ENCODE measurements at regions not wholly inside any gene's neighbourhood (a gene's known extent, or its start where the extent isn't known, plus 50 kb on each side); places are given as distances from the start of the nearest gene placed in this dataset.

GRCh38 chr2:234357666-234358065, 139.2 kb downstream of the ARL4C start:
- no peak for DNase-seq (ENCODE audit: low read depth in 2 of 2)
- no peak overlapping the region for H3K9ac ChIP-seq (ENCODE audit: insufficient read depth, low read length)
- H3K79me2 ChIP-seq (ENCODE audit: control insufficient read depth, insufficient read depth, low read length) = no peaks in the 10 kb centered on the region
- H3K36me3 ChIP-seq (ENCODE audit: control insufficient read depth, insufficient read depth, low read length) = no peaks in the 10 kb centered on the region
- H3K9me3 ChIP-seq (ENCODE audit: control insufficient read depth, insufficient read depth, low read depth, low read length) = no peaks in the 10 kb centered on the region
- H3K27me3 ChIP-seq (ENCODE audit: control insufficient read depth, insufficient read depth, low read length) = no peaks in the 10 kb centered on the region
- no peak overlapping the region for H2AFZ ChIP-seq (ENCODE audit: low read length)
- TF ChIP-seq EZH2 (IDR thresholded peaks at IDR 0.05; ENCODE audit: low read length, missing control alignments) (no peak), CTCF (conservative IDR thresholded peaks at IDR 0.05 in 1 of 2, IDR thresholded peaks at IDR 0.05 in 1 of 2; ENCODE audit: low read depth in 1 of 2, low read length in 2 of 2) (no peak)
- no peaks in the 10 kb centered on the region for H4K20me1 ChIP-seq (ENCODE audit: control insufficient read depth, extremely low read depth, insufficient read depth, low read length)
- H3K4me2 ChIP-seq (ENCODE audit: extremely low read depth, insufficient read depth, low read length) = no peak overlapping the region
- no peaks in the 10 kb centered on the region for H3K4me1 ChIP-seq (ENCODE audit: control insufficient read depth, extremely low read depth, insufficient read depth, low read length)
- H3K27ac ChIP-seq (ENCODE audit: insufficient read depth, low read length) = no peak overlapping the region
- H3K4me3 ChIP-seq (replicated peaks in 1 of 4; ENCODE audit: control extremely low read depth in 1 of 4, insufficient read depth in 1 of 4, low read depth in 3 of 4, low read length in 4 of 4) = no peak overlapping the region

GRCh38 chr2:234355808-234356365, 141.0 kb downstream of the ARL4C start:
- Histone ChIP-seq H2AFZ (ENCODE audit: low read length) (no peak overlapping the region), H3K79me2 (ENCODE audit: control insufficient read depth, insufficient read depth, low read length) (no peaks in the 10 kb centered on the region), H3K9me3 (ENCODE audit: control insufficient read depth, insufficient read depth, low read depth, low read length) (no peaks in the 10 kb centered on the region), H3K27ac (ENCODE audit: insufficient read depth, low read length) (no peak overlapping the region), H3K27me3 (ENCODE audit: control insufficient read depth, insufficient read depth, low read length) (no peaks in the 10 kb centered on the region), H3K4me3 (replicated peaks in 1 of 4; ENCODE audit: control extremely low read depth in 1 of 4, insufficient read depth in 1 of 4, low read depth in 3 of 4, low read length in 4 of 4) (no peak overlapping the region), H3K4me2 (ENCODE audit: extremely low read depth, insufficient read depth, low read length) (no peak overlapping the region), H4K20me1 (ENCODE audit: control insufficient read depth, extremely low read depth, insufficient read depth, low read length) (no peaks in the 10 kb centered on the region), H3K36me3 (ENCODE audit: control insufficient read depth, insufficient read depth, low read length) (no peaks in the 10 kb centered on the region), H3K4me1 (ENCODE audit: control insufficient read depth, extremely low read depth, insufficient read depth, low read length) (no peaks in the 10 kb centered on the region), H3K9ac (ENCODE audit: insufficient read depth, low read length) (no peak overlapping the region)
- TF ChIP-seq EZH2 (IDR thresholded peaks at IDR 0.05; ENCODE audit: low read length, missing control alignments) (no peak), CTCF (conservative IDR thresholded peaks at IDR 0.05 in 1 of 2, IDR thresholded peaks at IDR 0.05 in 1 of 2; ENCODE audit: low read depth in 1 of 2, low read length in 2 of 2) (no peak)
- no peak for DNase-seq (ENCODE audit: low read depth in 2 of 2)

GRCh38 chr2:234355021-234355720, 141.7 kb downstream of the ARL4C start:
- no peak overlapping the region for H3K4me3 ChIP-seq (replicated peaks in 1 of 4; ENCODE audit: control extremely low read depth in 1 of 4, insufficient read depth in 1 of 4, low read depth in 3 of 4, low read length in 4 of 4)
- DNase-seq (ENCODE audit: low read depth in 2 of 2) = no peak
- no peak overlapping the region for H2AFZ ChIP-seq (ENCODE audit: low read length)
- no peak overlapping the region for H3K27ac ChIP-seq (ENCODE audit: insufficient read depth, low read length)
- H3K9me3 ChIP-seq (ENCODE audit: control insufficient read depth, insufficient read depth, low read depth, low read length) = no peaks in the 10 kb centered on the region
- H3K4me2 ChIP-seq (ENCODE audit: extremely low read depth, insufficient read depth, low read length) = no peak overlapping the region
- no peaks in the 10 kb centered on the region for H3K36me3 ChIP-seq (ENCODE audit: control insufficient read depth, insufficient read depth, low read length)
- H3K9ac ChIP-seq (ENCODE audit: insufficient read depth, low read length) = no peak overlapping the region
- TF ChIP-seq CTCF (conservative IDR thresholded peaks at IDR 0.05 in 1 of 2, IDR thresholded peaks at IDR 0.05 in 1 of 2; ENCODE audit: low read depth in 1 of 2, low read length in 2 of 2) (no peak), EZH2 (IDR thresholded peaks at IDR 0.05; ENCODE audit: low read length, missing control alignments) (no peak)
- no peaks in the 10 kb centered on the region for H3K79me2 ChIP-seq (ENCODE audit: control insufficient read depth, insufficient read depth, low read length)
- H3K4me1 ChIP-seq (ENCODE audit: control insufficient read depth, extremely low read depth, insufficient read depth, low read length) = no peaks in the 10 kb centered on the region
- no peaks in the 10 kb centered on the region for H3K27me3 ChIP-seq (ENCODE audit: control insufficient read depth, insufficient read depth, low read length)
- no peaks in the 10 kb centered on the region for H4K20me1 ChIP-seq (ENCODE audit: control insufficient read depth, extremely low read depth, insufficient read depth, low read length)

All from fibroblast of lung (primary cell).